ENCODE measurements at regions not wholly inside any gene's neighbourhood (a gene's known extent, or its start where the extent isn't known, plus 50 kb on each side); places are given as distances from the start of the nearest gene placed in this dataset.

GRCh38 chr2:188142636-188143295, 148.9 kb upstream of the GULP1 start:
- no peak for TF ChIP-seq CTCF (IDR thresholded peaks at IDR 0.05)
- no peak for TF ChIP-seq POLR2A (IDR thresholded peaks at IDR 0.05)

All from body of pancreas (tissue), 4 donors.